Esophagus squamous epithelium (tissue), 4 donors: ENCODE measurements at regions not wholly inside any gene's neighbourhood (a gene's known extent, or its start where the extent isn't known, plus 50 kb on each side); places are given as distances from the start of the nearest gene placed in this dataset.

ENCODE experiments used
- CTCF ChIP-seq, 6 experiments: fragments of 450-650 bp in 4 of 6; fragments of 200-600 bp in 2 of 6; sonication (generic) in 2 of 6; IDR thresholded peaks; one replicate each; pipeline ENCODE4 v1.5.1; 2016 to 2019; ENCODE audit warnings: antibody characterized with exemption in 6 of 6, mild to moderate bottlenecking in 4 of 6, moderate library complexity in 4 of 6
- POLR2A ChIP-seq, 4 donors: fragments of 450-650 bp; IDR thresholded peaks; one replicate each; pipeline ENCODE4 v1.6.1; 2017; ENCODE audit warnings: antibody characterized with exemption in 4 of 4, mild to moderate bottlenecking in 4 of 4, moderate library complexity in 3 of 4

DNA sequence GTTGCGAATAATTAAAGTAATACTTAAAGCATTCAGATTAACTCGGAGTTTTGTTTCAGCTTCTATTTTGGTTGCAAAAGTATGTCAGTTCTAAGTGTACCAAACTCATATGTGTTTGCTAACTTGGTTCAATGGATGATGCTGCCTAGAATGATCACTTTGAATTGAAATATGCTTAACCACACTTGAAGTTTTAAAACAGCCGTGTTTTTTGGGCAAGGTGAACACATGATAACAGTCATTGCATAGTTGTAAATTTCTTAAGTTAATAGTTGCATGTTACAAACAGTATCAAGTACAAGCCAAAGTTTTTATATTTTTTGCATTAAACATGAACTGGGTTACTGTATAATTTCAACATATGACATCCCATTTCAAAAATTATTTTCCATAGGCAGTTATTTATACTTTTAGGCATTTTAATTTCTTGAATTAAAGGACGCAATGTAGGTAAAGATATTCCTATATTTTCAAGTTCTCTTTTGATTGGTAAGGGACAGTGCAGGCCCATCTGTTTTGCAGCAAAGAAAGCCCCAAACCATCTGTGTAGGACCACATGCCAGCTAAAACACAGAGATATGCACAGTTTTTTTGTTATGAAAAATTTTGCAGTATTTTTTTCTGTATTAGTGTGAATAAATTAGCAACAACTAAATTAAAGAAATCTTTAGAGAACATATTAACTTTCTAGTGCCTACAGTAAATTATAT lies 575.5 kb downstream of the PRKD1 start:
- TF ChIP-seq CTCF (IDR thresholded peaks at IDR 0.05) (no peak), POLR2A (IDR thresholded peaks at IDR 0.05) (no peak)
